HG02973 (cell line): ENCODE measurements at regions not wholly inside any gene's neighbourhood (a gene's known extent, or its start where the extent isn't known, plus 50 kb on each side); places are given as distances from the start of the nearest gene placed in this dataset.
"Not testable (repeated sequence)": the region's sequence is repeated elsewhere in the genome, so short reads cannot be mapped to it uniquely, and the experiment has no call there.

ENCODE experiments used
- ATAC-seq: cut with Tn5 transposase; IDR thresholded peaks from one replicate; pipeline ENCODE4 v1.9.1; 2021; ENCODE audit warnings: moderate library complexity; ENCODE audit not compliant: unreplicated experiment

DNA sequence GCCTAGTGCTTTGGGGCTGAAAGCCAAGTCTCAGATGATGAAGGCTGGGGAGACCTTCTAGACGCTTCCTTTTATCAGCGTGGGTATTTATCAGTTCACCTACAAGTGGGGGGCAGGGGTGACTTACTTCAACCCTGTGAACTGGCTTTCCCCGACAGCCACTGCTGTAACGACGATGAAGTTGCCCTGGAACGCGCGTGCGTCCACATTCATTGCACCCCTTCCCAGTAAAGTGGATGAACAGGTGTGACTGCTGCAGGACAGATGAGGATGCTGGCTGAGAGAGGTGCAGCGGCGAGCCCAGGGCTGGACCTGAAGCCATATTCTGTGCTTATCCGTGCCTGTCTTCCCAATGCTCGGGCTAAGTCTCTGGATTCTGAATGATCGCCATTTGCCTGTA lies 1122.3 kb downstream of the TBC1D22A start:
- no peak for ATAC-seq

DNA sequence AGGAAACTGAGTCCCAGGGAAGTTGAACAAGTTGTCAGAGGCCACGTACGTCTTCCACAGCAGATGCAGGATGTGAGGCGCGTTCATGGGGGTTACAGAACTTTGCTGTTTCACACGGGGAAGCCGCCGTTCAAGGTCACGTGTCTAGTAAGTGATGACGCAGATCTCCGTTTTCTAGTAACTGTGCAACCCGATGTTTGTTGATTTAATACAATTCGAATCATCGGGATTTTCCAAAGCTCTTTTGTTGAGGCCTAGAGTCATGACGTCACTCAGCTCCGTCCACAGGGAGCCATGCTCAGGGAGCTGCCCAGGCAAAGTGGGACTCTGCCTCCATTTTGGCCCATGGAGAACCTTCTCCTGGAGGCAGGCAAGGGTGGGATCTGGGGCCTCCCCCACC lies 1121.8 kb downstream of the TBC1D22A start:
- no peak for ATAC-seq

- no peak for ATAC-seq
These were observed 1121.3 kb downstream of the TBC1D22A start for GRCh38 chr22:47883757-47884156.

DNA sequence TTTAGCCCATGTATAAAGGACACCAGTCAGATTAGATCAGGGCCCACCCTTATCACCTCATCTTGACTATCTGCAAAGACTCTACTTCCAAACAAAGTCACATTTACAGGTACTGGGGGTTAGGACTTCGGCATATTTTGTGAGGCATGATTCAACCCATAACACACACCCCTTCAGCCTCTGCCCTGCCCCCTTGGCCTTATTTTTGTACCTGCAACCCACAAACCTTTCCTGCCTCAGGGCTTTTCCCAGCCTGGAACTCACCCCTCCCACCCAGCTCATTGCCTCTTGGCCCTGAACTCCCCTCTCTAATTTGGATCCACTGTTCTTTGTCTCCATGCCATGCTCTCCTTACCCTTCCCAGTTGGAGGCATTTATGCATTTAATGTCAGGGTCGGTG lies 1116.9 kb downstream of the TBC1D22A start:
- no peak for ATAC-seq

- no peak for ATAC-seq
These were observed 1116.0 kb downstream of the TBC1D22A start for GRCh38 chr22:47878460-47878859.

DNA sequence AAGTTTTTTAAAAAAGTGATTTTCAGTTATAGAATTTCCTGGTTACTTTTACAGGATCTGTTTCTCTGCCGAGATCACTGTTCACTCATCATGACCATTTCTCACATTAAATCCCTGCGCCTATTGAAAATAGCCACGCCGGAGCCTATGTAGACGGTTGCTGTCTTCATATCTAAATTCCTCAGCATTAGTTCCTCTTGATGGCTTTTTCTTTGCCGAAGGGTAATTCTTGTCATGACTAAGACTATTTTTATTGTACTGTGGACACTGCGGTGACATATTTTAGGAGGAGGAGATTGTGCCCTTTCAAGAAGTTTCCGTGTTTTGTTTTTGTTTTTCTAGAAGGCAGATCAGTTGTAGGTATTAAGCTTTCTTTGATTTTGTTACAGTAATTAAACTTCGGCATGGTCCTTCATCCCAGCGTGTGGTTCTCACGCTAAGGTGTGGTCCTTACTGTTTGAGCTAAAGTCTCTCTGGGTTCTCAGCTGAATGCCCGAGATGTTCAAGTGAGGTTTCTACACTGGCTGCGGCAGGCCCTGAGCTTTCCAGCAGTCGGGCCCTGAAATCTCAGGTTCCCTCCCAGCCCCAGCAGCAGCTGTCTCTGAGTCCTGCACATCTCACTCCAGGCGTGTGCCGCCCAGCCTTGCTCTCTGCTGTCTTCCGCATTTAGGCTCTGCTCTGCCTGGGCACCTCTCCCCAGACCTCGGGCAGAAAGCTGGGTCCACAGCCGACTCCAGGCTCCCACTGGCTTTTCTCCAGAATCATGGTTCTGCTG lies 1110.5 kb downstream of the TBC1D22A start:
- no peak for ATAC-seq

DNA sequence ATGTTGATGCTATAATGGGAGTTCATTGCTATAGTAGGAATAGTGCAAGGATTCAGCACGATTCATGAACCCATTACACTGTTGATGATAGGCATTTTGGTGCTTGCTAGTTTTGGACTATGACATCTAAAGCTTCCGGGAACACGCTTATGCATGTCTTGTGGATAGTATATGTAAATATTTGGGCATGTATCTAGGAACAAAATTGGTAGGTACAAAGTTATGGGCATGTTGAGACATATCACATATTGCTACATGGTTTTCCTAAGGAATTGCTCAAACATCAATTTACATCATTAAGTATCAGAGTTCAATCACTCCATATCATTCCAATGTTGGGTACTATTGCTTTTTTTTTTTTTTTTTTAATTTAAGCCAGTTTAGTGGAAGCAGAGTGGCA lies 1103.2 kb downstream of the TBC1D22A start:
- ATAC-seq: no peak

- ATAC-seq: no peak
These were observed 1099.9 kb downstream of the TBC1D22A start for GRCh38 chr22:47862394-47862793.

DNA sequence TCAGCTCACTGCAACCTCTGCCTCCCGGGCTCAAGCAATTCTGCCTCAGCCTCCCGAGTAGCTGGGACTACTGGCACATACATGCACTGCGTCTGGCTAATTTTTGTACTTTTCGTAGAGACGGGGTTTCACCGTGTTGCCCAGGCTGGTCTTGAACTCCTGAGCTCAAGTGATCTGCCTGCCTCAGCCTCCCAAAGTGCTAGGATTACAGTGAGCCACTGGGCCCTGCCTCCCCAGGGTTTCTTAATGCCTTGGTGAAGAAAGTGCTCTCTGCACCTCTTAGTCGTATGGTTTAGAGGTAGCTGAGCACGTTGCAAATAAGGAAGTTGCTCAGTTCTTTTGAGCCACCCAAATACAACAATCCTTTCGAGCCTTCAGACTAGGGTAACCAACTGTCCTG lies 1098.5 kb downstream of the TBC1D22A start:
- not testable (repeated sequence) for ATAC-seq

DNA sequence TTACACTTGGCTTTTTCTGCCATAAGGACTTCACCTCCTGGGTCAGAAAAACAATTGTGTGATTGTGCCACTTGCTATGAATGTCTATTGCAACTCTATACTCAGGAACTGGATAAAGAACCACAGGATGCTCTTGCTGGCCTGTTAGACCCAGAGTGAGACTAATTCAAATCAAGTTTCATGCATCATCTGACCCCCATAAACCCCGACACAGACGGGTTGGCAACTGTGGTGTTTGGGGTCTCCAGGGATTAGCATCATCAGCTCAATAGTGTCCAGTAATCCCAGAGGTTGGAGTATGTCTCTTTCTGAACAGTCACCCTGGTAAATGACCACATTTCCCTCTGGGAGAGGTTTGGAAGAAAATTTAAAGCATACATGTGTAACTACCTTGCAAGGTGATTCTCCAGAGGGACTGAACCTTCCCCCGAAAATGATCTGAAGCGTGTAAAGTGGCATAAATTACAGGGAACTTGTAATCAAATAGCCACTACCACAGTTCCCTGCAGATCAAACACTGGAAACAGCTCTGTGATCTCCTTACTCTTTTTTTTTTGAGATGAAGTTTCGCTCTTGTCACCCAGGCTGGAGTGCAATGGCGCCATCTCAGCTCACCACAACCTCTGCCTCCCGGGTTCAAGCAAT lies 1097.6 kb downstream of the TBC1D22A start:
- no peak for ATAC-seq

- no peak for ATAC-seq
These were observed 1096.4 kb downstream of the TBC1D22A start for GRCh38 chr22:47858773-47859306.

DNA sequence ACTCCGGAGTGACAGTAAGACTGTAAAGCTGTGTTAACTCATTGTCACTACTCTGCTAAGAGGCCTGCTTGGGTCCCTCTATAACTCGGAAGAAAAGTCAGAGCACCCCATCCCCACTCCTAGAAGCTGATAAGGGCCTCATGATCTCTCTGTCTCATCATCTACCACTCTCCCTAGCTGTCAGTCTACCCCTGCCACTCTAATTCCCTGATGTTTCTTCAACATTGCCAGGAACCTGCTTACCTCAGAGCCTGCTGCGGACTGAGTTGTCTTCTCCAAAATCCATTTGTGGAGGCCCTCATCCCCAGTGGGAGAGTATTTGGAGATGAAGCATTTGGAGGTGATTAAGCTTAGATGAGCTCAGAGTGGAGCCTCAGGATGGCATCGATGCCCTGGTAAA lies 1092.2 kb downstream of the TBC1D22A start:
- no peak for ATAC-seq

DNA sequence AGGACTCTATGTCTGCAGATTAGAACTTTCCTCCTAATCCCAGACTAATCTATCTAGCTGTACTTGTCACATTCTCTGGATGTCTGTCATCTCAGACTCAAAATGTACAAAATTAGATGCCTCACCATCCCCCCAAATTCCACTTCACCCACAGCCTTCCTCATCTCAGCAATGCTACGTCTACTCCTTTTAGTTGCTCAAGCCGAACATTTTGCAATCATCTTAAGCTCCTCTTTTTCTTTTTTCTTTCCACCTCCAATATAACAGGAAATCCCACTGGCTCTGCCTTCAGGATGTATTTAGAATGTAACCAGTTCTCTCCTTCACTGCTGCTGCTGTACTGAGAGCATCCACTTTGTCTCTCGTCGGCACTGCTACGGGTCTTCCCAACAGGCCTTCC lies 1091.8 kb downstream of the TBC1D22A start:
- no peak for ATAC-seq

DNA sequence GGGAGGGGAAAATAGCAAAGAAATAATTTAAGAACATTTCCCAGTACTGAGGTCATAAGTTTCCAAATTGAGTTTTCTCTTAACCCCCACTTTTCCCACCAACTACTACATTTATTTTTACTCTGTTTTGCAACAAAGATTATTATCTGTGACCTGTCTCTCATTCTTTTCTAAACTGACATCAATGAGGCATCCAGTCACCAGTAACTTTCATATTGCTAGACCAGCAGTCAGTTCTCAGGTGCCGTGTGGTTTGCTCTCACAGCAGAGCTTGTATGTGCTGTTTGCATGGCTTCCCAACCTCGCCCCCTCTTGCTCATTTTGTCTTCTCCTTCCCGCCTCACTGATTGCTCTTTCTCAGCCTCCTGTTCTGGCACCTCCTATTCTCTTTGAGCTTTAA lies 1091.3 kb downstream of the TBC1D22A start:
- ATAC-seq: no peak

DNA sequence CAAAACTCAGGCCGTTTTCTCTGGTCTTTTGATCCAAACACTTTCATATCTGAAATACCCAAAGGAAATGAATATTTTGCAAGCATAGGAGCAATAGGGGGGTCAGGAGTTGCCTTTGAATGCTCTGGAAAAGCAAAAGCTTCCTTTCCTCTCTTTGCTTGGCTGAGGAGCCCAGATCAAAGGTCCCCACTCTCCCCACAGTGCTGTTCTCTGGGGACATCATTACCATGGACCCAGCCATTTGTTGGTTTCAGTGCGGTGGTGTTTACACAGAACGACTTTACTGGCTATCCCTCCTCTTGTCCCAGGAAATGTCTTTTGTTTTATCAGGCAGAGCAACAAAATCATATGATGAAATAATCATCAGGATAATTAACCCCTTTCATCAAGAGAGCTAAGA lies 1089.1 kb downstream of the TBC1D22A start:
- no peak for ATAC-seq

- ATAC-seq: no peak
These were observed 1088.2 kb downstream of the TBC1D22A start for GRCh38 chr22:47850644-47851151.

DNA sequence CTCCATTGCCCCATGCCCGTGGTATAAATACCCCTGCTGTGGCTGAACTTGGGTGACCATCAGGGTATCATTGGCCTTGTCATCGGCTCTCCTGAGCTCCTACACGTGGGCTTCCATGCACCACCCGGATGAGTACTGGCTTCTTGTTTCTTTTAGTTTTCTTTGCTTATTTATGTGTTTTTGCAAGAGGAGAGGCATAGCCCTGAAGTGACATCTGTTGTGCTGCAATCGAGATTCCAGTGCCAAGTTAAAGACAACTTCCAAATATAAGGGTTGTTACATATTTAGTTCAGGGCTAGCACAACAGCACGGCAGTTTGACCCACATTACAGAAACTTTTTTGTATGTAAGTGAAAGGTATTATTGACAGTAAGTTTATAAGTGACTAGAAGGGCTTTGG lies 1087.1 kb downstream of the TBC1D22A start:
- no peak for ATAC-seq

GRCh38 chr22:47848184-47848920 lies 1085.9 kb downstream of the TBC1D22A start:
- ATAC-seq: no peak

DNA sequence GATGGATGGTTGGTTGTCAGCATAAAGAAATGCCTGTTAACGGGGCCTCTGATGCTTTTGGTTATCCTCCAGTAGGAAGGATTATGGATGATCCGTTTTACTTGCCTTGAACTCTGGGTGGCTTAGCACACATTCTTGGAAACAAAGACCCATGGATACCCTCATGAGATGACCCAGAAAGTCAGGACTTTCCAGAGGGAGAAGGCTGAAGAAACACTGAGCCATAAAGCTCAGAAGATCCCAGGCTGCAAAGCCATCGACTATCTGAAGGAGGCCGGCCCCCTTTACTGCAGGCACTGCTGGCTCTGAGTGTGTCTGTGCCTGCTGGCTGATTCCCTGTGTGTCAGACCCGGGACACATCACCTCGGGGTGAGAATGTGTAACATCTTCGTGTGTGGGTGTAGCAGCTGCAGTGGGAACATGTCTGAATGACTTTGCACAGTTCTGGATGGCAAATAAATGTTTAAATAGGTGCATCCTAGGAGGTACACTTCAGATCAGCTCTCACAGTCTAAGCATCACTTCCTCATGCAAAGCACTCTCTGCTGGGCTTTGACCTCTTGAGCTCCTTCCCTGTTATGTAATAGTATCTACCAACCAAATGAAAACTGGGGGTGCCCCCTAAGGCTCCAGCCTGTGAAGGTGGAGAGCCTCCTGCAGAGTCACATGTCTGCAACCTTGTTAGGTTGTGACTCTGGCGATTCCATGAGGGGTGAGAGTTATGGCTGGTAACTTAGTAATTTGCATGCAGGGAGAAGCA lies 1084.9 kb downstream of the TBC1D22A start:
- no peak for ATAC-seq

- ATAC-seq: no peak
These were observed 1083.8 kb downstream of the TBC1D22A start for GRCh38 chr22:47846206-47846605.

GRCh38 chr22:47842119-47842518 lies 1079.7 kb downstream of the TBC1D22A start:
- ATAC-seq: no peak
